Colon (tissue), 2 donors: ENCODE measurements at regions not wholly inside any gene's neighbourhood (a gene's known extent, or its start where the extent isn't known, plus 50 kb on each side); places are given as distances from the start of the nearest gene placed in this dataset.
"Not testable (repeated sequence)": the region's sequence is repeated elsewhere in the genome, so short reads cannot be mapped to it uniquely, and the experiment has no call there.

ENCODE experiments used
- FAIRE-seq: peaks from 2 replicates; lab custom pipeline; 2012; peaks lifted over from hg19 to GRCh38; lab: Jason Lieb, UNC
- donor health status: control.
- donor health status: control.

DNA sequence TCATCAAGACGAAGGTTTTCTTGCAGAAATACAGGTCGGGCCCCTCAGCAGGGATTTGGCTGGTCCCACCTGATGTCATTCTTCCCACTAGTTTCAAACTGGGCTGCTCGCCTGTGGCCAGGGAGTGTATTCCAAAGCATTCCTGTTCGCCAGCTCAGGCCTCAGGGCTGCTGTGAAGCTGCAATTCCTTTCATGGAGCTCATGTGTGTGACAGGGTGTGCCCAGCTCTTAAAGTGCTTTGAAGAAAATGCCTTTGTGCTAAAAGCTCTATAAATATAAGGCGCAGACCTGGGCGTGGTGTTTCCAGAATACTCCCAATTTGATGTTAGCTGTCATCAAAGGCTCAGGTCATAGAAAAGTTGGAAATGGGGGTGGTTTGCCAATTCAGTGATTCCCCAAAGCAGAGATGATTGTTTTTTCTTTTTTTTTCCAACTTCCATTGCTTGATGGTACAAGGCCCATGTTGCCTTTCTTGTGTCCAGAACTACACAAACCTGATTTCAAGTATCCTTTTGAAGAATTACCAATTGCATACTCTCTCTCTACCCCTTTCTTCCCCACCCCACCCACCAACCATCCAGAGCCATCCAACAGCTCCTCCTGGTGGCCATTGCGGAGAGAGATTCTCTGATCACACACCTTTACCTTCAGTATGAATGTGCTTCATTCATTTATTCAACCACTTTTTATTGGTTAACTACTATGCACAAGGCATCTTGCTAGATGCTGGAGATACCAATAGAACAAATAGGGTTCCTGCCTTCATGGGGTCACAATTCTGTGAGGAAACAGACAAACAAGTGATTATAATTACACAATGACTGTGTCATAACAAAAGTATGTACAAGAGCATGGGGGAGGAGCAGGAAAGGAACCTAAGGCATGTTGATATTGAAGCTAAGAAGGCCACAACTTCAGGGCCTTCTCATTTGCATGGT lies 297.3 kb upstream of the LYZL1 start:
- FAIRE-seq, result no peak

DNA sequence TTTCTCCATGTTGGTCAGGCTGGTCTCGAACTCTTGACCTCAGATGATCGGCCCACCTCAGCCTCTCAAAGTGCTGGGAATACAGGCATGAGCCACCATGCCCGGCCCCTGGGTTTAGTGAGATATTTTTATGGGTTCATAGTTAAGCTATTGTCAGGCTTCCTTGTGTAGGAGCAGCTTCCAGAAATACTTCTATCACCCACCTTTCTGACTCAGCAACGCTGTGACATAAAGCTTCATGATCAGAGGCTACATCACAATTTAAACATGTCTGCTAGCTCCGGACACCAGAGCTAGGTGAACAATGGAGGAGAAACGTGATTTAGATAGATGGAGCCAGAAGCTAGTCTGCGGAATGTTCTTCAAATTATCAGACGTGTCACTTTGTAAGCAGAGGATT lies 295.8 kb upstream of the LYZL1 start:
- FAIRE-seq, result no peak

DNA sequence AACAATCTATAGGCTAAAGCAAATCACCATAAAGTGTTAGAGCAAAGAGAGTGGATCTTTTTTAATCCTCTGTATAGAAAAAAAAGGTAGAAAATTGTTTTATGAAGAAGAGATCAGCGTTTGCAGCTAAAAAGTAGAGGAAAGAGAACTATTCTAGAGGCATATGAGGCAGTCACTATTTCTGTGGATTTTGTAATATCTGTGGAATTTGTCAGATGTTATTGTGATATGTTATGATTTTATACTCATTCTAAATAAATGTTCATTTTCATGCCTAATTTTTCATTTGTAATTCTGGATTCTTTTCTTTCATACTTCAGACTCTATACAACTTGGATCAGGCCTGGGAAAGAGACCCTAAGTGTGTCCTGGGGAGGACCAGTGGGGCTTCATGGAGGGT lies 295.0 kb upstream of the LYZL1 start:
- FAIRE-seq, result no peak

DNA sequence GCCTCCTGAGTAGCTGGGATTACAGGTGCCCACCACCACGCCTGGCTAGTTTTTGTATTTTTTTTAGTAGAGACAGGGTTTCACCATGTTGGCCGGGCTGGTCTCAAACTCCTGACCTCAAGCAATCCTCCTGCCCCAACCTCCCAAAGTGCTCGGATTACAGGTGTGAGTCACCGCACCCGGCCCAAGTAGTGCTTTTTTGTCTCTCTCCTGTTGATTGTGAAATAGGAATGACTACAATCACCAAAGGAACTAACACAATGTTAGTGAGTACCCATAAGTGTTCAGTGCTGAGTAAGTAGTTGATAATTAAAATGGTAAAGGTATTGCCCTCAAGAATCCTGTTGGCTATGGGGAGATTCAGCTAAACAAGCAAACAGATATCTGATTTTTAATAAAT lies 294.1 kb upstream of the LYZL1 start:
- FAIRE-seq, result not testable (repeated sequence)

DNA sequence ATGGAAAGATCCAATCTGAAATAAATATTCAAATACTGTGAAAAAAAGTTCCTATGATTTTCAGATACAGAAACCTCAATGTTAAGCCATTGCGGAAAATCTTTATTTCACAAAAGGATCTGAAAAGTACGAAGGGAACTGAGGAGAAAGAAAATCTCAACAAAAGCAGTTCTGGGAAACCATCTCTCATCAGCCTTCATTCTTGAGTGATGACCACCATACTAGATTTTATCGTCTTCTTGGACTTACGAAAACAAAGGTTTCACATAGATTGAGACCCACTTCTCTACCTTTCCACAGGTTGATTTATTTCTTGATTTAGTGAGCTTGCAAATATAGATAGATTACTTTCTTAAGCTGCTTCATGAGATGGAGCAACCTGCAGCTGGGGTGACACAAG lies 293.4 kb upstream of the LYZL1 start:
- FAIRE-seq, result no peak

DNA sequence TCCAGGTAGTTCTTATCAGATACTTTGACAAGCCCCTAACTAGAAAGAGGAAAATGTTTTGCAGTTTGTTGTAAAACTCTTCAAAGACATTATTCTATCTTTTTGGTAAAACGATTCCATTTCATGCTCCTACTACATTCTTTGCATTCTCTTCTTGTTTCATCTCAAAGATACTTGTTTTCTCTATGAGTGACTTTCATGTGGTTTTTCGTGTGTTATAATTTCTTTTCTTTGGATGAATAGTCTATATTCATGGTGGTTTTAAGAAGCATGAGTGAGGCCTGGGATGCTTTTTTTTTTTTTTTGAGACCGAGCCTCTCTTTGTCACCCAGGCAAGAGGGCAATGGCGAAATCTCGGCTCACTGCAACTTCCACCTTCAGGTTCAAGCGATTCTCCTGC lies 292.5 kb upstream of the LYZL1 start:
- FAIRE-seq, result no peak

DNA sequence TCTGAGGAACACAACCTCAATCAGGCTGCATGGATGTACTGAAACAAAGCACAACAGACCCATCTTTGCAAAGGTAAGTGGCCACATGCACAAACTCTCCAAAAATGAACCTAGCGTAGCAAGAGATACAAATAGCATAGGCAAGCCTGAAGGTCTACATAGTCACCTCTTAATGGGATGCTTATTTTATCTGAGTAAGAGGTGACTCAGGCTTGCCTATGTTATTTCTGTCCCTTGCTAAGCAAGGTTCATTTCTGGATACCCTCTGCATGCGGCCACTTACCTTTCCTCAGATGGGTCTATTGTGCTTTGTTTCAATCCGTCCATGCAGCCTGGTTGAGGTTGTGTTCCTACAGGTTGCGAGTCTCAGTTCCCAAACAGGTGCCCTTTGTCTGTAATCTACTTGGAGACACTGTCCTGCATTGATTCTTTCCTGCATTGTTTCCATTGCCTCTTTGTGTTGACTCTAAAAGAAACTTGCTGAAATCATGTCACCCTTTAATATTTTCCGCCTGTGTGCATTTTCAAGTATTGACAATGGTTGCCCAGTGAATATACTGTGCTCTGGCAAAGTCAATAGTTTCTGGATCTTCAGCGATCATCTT lies 291.8 kb upstream of the LYZL1 start:
- FAIRE-seq, result no peak

DNA sequence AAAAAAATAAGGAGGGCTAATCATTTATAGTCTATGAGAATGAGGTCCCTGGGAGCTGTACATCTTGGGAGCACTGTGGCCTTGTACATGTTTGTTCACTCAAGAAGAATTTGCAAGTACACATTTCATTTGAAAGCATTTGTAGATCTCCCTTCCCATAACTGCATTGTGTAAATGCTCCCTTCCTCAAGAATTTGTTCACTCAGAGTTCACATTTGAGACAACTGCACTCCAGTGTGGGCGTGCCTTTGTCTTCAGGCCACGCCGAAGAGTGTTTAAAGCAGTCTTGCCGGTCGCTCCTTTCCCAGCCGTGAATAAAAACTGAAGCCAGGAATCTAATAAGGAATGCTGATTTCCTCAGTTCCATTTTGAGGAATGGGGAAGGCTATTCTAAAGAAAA lies 291.1 kb upstream of the LYZL1 start:
- no peak for FAIRE-seq

DNA sequence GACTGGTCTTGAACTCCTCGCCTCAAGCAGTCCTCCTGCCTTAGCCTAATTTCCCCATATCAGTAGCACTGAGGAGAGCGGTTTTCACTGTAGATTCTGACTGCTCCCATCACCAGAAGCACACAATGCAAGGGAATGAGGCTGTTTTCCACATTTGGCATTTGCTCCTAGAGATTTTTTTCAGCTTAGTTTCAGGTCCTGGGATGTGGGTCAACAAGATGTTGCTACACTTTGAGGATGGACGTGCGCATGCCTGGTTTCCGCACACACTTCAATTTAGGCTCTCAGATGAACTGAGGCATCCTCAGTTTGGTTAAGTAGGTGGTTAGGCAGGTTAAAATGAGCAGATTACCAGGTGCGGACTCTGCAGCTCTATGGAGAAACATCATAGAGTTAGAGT lies 287.1 kb upstream of the LYZL1 start:
- FAIRE-seq, result no peak

DNA sequence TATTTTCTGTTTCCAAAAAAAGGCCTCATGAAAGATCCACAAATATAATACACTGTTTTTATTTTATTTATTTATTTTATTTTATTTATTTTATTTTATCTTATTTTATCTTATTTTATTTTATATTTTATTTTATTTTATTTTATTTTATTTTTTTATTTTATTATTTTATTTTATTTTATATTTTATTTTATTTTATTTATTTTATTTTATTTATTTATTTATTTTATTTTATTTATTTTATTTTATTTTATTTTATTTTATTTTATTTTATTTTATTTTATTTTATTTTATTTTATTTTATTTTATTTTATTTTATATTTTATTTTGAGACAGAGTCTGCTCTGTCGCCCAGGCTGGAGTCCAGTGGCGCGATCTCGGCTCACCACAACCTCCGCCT lies 285.9 kb upstream of the LYZL1 start:
- FAIRE-seq, result peak; percentile 99

DNA sequence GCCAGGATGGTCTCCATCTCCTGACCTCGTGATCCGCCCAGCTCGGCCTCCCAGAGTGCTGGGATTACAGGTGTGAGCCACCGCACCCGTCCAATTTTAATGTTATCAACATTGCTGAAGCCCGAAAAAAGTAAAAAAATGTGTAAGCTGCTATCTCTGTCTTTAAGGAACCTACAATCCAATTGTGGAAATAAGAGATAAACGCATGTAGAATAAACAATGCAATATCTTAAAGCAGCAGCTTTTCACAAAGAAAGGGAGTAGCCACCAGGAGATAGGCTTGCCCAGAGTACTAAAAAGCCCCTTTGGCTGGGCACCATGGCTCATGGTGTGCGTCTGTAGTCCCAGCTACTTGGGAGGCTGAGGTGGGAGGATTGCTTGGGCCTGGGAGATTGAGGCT lies 282.9 kb upstream of the LYZL1 start:
- FAIRE-seq, result no peak

DNA sequence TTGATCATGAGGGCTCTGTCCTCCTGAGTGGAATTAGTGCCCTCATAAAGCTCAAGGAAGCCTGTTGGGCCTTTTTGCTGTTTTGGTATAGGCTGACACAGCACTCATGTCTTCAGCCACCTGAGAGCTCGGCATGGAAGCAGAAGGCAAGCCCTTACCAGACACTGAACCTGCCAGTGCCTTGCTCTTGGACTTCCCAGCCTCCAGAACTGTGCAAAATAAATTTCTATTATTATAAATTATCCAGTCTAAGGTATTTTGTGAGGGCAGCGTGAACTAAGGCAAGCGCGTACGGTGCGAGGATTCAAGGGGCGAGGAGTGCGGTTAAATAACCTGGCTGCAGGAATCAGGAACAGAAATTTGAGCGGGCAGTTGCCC lies 281.5 kb upstream of the LYZL1 start:
- no peak for FAIRE-seq

DNA sequence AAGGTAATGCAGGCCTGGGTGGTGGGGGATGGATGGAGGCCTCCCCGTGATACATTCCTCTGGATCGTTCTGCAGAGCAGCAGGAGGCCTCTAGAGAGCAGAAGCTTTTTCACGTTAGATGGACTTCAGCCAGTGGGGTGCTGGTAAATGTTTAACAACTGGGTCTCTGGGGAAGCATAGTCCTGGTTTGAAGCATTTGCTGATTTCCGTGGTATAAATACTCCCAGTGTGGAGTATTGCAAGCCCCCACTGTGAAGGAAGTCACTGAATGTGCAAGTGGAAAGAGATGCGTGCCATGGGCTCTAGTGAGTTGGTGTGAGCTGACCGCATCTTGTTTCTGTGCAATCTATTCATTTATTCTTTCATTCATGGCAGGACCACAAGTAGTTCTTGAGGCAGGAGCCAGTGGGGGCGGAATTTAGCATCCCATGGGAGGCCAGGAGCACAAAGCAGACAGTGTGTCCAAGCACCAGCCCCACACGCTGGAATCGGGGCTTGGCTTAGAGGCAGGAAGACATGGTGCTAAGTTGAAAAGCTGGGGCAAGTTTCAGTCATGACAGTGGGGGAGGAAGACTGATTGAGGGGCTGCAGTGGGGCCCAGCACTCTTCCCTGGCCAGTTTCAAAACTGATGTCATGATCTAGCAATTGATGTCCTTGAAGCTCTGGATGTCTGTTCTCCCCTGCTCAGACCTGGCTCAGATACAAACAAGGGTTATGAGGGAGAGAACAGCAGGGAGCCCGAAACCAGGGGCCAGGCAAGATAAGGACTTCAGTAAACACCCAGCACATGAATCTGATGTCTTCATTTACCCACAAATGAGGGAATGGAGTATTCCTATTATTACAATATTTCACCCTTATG lies 280.9 kb upstream of the LYZL1 start:
- FAIRE-seq, result no peak

DNA sequence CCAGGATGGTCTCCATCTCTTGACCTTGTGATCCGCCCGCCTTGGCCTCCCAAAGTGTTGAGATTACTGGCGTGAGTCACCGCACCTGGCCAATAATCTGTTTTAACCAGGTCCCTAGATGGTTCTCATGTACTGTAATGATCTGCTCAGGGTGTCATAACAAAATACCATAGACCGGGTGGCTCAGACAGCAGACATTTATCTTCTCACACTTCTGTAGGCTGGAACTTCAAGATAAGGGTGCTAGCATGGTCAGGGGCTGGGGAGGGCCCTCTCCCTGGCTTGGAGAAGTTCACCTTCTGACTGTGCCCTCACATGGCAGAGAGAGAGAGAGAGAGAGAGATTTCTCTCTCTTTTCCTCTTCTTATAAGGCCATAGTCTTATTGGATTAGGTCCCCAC lies 279.4 kb upstream of the LYZL1 start:
- FAIRE-seq, result no peak

DNA sequence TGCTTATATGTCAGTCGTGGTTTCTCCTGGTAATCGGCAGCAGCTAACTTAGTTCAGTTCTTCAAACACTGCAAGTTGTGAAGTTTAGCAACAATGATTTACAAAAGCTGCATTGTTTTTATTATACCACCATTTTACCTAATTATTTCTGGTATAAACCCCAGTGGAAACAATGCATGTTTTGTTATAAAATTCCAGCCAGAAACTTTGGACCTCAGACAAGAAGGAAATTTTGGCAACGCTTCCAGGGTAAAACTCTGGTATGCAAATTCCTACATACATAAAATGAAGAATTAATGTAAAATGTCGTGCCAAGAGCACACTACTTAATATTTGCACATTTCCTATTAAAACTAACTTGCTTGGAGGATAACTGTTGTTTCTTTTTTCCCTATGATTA lies 277.4 kb upstream of the LYZL1 start:
- FAIRE-seq, result no peak

DNA sequence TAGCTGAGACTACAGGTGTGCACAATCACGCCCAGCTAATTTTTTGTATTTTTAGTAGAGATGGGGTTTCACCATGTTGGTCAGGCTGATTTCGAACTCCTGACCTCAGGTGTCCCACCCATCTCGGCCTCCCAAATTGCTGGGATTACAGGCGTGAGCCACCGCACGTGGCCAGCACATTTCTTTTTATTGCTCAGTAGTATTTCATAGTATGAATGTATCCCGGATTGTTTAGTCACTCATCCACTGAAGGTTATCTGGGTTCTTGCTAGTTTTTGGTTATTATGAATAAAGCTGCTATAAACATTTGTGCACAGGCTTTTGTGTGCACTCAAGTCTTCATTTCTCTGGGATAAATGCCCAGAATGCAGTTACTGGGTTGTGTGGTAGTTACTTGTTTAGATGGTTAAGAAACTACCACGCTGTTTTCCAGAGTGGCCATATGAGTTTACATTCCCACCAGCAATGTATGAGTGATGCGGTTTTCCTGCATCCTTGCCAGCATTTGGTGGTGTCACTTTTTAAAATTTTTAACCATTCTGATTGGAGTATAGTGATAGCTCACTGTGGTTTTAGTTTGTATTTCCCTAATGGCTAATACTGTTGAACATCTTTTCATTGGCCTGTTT lies 275.8 kb upstream of the LYZL1 start:
- FAIRE-seq, result no peak

DNA sequence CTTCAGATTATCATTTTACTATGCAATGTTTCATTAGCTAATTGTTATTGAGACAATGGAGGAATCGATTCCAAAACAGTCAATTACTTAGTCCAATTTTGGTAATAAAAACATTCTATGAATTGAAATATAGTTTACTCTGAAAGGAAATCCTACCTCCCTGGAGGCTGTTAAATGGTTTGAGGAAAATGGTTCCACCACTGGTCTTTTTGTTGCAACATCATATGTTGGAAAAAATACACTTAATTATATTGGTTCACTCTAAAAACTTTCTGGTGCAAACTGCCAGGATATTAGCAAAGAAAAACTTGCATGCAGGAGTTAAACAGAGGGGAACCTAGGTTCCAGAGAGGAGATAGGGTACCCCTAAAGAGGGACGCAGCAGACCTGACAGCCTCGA lies 267.3 kb upstream of the LYZL1 start:
- no peak for FAIRE-seq

DNA sequence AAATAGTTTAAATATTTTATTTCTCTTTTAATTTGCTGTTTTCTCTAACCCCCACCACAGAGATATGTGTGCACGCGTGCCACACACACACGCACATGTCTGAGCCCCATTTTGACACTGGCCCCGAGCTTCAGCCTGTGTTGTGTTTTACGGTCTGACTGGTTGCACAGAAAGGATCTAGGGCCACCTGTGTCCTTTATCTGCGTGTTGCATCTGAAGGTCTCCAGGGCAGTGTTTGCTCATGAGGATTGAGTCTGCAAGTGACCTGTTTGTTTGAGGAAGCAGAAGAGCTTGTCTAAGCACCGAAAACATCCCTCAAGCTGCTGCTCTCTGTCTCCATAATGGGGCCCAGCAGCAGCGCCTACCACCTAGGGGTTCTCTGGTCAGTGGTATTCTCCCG lies 266.4 kb upstream of the LYZL1 start:
- FAIRE-seq, result no peak

DNA sequence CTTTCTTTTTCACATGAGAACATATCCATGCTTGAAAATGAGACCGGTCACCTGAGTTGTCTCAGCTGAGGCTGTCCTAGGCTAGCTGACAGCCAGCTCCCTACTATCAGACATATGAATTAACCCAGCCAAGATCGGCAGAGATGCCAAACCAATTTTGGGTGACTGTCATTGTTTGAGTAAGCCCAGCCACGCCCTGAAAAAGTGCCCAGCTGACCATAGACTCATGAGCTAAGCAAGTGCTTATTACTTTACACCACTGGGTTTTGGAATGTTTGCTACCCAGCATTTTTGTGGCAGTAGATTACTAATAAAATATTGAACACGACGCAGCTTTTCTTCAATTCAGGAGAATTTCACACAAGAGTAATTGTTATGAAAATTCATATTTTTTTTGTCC lies 265.2 kb upstream of the LYZL1 start:
- FAIRE-seq, result no peak

DNA sequence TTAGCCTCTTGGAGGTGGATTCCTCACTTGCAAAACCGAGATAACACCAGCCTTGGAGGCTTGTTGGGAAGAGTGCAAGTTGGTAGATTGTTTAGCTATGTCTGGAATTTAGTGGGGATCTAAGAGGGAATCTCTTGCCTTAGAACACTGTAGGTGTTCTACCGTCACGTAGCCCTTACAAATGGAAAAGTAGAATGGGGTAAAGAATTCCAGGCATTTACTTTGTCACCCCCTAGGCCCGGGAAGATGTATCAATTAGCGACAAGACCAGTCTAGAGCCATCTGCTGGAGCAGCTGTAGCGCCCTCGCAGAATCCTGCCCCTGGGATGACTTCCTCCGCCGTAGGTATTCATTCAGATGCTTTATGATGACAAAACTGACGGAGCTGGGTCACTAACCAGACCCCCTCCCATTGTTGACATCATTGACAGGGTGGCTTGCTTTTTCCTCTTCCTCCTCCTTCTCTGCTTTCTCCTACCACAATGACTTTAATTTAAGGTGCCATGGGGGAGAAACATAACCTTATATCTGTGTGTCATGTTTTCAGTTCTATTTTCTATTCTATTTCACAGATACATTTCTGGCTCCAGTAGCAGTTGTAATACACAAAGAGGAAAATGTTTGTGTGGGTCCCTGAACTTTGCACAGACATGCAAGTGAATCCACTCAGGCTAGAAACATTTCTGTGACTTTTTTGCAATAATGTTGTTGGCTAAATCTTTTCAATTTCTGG lies 262.6 kb upstream of the LYZL1 start:
- FAIRE-seq, result no peak

DNA sequence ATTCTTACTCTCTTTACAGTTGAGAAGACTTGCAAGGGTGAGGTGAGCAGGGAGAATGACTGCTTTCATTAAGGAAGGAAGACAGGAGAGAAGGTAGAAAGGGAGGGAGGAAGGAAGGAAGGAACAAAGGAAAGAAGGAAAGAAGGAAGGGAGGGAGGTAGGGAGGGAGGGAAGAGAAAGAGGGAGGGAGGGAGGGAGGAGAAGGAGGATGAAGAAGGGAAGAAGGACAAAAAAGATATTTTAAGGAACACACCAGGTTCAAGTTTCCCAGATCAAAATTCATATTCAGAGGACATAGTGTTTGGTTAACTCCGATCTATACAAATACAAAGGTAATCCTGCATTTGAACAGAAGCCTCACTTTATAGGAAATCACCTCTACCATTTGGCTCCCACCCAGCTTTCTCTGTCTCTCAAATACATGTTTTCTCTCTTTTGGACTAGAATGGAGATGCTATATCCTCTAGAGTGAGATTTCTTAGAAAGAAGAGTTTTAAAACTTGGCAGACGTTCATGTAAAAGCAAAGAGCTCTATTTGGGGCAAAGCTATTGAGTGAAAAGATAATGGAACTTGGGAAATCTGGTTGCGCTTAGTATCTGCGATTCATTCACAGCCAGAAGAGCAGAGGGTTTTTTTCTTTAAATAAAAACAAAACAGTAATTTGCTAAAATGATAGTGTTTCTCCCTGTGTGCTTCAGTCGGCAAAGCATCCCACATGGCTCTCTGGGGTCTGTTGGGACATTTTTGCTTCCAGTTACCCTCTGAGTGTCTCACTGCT lies 261.9 kb upstream of the LYZL1 start:
- FAIRE-seq, result no peak
